ENCODE measurements at regions not wholly inside any gene's neighbourhood (a gene's known extent, or its start where the extent isn't known, plus 50 kb on each side); places are given as distances from the start of the nearest gene placed in this dataset.

DNA sequence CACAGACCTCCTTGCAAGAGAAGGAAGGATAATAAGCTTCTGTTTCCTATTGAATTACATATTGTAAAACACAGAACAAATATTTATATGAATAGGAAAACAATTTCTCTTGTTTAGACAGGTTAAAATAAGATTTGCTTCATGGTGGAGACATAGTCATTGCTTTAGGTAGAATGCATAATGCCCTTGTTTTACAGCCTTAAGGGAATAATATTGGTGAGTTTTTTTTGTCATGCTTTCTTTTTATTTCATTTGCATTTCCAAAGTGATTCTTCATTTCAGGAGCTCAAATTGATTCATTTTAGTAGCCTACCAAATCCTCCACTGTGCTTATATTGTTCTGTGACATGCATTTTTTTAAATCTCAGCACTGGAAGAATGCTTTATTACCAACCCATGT is 690.7 kb downstream of the OLFM4 start:
- TF ChIP-seq, protein P1, sequence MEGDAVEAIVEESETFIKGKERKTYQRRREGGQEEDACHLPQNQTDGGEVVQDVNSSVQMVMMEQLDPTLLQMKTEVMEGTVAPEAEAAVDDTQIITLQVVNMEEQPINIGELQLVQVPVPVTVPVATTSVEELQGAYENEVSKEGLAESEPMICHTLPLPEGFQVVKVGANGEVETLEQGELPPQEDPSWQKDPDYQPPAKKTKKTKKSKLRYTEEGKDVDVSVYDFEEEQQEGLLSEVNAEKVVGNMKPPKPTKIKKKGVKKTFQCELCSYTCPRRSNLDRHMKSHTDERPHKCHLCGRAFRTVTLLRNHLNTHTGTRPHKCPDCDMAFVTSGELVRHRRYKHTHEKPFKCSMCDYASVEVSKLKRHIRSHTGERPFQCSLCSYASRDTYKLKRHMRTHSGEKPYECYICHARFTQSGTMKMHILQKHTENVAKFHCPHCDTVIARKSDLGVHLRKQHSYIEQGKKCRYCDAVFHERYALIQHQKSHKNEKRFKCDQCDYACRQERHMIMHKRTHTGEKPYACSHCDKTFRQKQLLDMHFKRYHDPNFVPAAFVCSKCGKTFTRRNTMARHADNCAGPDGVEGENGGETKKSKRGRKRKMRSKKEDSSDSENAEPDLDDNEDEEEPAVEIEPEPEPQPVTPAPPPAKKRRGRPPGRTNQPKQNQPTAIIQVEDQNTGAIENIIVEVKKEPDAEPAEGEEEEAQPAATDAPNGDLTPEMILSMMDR (IDR thresholded peaks at IDR 0.05; ENCODE audit: low read depth, low read length) = no peak
- no peak overlapping the region for H3K4me3 ChIP-seq (replicated peaks in 1 of 2; ENCODE audit: low read depth in 2 of 2, low read length in 2 of 2)
- no peak for DNase-seq (ENCODE audit: low read depth in 2 of 2)

DNA sequence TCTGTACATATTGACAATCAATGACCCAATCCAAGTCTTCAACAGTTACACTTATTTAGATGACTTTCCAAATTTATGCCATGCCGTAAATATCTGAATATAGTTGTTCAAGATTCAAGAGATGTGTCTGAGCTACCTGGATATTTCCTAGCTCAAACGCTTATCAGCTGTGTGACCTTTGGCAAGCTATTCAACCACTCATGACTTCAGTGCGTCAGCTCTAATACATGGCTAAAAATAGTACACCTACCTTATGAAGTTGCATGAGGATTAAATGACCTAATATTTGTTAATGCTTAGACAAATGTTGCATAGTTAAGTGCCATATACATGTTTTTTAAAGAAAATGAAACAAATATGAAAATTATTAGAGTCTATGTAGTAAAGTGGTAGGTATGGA is 704.1 kb downstream of the OLFM4 start:
- DNase-seq (ENCODE audit: low read depth in 2 of 2) = no peak
- no peak overlapping the region for H3K4me3 ChIP-seq (replicated peaks in 1 of 2; ENCODE audit: low read depth in 2 of 2, low read length in 2 of 2)
- TF ChIP-seq, protein P1 (IDR thresholded peaks at IDR 0.05; ENCODE audit: low read depth, low read length) = no peak

DNA sequence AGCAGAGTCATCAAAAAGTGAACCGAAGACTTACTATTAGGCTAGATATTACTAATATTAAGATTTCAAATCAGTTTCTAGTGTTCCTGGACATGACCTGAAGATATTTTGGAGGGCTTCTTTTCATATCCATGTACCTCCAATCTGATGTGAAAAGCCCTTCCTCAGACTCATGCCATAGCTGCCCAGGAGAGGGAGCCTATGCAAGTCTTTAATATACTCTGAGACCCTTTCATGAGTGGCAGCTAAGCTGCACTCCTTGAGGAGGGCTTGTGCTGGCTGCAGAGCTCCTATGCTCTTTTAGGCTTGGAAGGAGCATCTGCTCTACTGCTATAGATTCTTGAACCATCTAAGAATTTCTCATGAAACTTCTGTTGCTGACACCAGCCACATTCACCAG is 715.3 kb downstream of the OLFM4 start:
- no peak for DNase-seq (ENCODE audit: low read depth in 2 of 2)
- no peak overlapping the region for H3K4me3 ChIP-seq (replicated peaks in 1 of 2; ENCODE audit: low read depth in 2 of 2, low read length in 2 of 2)
- TF ChIP-seq, protein P1 (IDR thresholded peaks at IDR 0.05; ENCODE audit: low read depth, low read length) = no peak

DNA sequence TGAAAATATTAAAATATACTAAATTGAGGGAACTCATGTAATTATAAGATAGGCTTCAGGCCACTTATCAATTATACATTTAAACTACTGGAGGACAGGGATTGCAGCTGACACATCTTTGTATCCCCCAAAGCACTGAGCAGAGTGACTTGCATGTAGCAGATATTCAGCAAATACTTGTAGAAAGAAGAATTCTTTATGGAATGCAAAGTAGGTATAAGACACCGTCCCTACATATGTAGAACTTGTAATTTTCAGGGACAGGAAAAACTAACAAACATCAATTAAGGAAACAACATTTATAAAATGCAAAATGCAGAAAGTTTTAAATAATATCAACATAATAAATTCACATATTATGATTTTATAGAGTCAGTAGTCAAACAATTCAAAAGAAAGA is 719.2 kb downstream of the OLFM4 start:
- TF ChIP-seq, protein P1 (IDR thresholded peaks at IDR 0.05; ENCODE audit: low read depth, low read length) = no peak
- DNase-seq (ENCODE audit: low read depth in 2 of 2) = no peak

DNA sequence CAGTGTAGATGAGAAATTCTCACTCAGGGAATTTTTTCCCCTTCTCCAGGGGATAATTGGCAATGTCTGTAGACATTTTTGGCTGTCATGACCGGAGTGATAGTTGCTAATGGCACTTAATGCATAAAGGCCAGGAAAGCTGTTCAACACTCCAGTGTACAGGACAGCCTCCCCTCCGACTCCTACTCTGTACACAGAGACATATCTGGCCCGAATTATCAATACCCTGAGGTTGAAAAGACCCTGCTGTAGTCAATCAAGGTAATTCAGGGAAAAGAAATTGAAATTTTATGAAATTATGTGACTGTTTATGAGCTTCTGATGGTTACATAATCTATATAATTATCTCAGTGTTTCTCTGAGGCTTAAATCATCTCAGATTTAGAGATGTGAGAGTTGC is 720.7 kb downstream of the OLFM4 start:
- TF ChIP-seq, protein P1 (IDR thresholded peaks at IDR 0.05; ENCODE audit: low read depth, low read length) = no peak
- no peak overlapping the region for H3K4me3 ChIP-seq (replicated peaks in 1 of 2; ENCODE audit: low read depth in 2 of 2, low read length in 2 of 2)
- no peak for DNase-seq (ENCODE audit: low read depth in 2 of 2)

More for the DNA sequence above, 719.2 kb downstream of the OLFM4 start:
- no peak overlapping the region for H3K4me3 ChIP-seq (replicated peaks in 1 of 2; ENCODE audit: low read depth in 2 of 2, low read length in 2 of 2)

DNA sequence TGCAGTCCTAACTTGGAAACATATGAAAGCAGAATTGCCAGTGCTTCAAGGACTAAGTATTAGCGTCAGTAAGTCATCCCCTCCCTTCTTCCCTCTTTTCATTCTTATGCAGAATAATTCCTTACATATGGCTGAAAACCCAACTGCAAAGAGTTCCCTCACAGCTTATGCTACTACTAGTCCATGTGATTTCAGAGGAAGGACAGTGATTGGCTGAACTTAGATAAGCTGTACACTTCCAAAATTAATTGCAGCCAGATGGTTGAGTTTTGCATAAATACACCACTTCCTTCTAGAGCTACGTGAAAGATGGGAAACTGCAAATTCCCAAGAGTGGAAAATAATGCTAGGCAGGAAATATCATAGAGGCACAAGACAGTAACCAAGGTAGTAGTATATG is 730.4 kb downstream of the OLFM4 start:
- H3K4me3 ChIP-seq (replicated peaks in 1 of 2; ENCODE audit: low read depth in 2 of 2, low read length in 2 of 2) = no peak overlapping the region
- TF ChIP-seq, protein P1 (IDR thresholded peaks at IDR 0.05; ENCODE audit: low read depth, low read length) = no peak
- no peak for DNase-seq (ENCODE audit: low read depth in 2 of 2)

DNA sequence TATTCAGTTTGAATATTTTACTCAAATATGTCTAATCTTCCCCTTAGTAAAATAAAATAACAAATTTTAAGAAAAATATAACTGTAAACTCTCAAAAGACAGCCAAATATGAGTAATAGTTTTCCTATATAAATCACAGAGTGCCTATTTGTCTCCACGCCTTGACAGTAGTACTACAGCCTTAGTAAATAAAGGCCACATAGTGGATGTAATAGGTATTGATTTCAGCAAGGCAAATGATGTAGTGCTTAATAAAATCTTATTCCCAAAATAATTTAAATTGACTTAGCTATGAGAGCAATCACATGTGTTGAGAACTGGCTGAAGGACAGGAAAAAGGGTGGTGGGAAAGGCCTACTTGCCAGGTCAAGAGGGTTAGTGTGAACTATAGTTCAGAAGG is 747.2 kb downstream of the OLFM4 start:
- TF ChIP-seq, protein P1 (IDR thresholded peaks at IDR 0.05; ENCODE audit: low read depth, low read length) = no peak
- no peak for DNase-seq (ENCODE audit: low read depth in 2 of 2)
- H3K4me3 ChIP-seq (replicated peaks in 1 of 2; ENCODE audit: low read depth in 2 of 2, low read length in 2 of 2) = no peak overlapping the region
